ENCODE measurements at regions not wholly inside any gene's neighbourhood (a gene's known extent, or its start where the extent isn't known, plus 50 kb on each side); places are given as distances from the start of the nearest gene placed in this dataset.
A peak's percentile ranks its signal among the peaks of the same experiment; 100 is the strongest.
"Not testable (repeated sequence)": the region's sequence is repeated elsewhere in the genome, so short reads cannot be mapped to it uniquely, and the experiment has no call there.

GRCh38 chr4:58303456-58303855, 1193.3 kb upstream of the IGFBP7 start:
- no peak overlapping the region for H3K4me3 ChIP-seq (ENCODE audit: low read length)
- TF ChIP-seq CTCF (conservative IDR thresholded peaks at IDR 0.05; ENCODE audit: low read depth, low read length): no peak
- no peak for DNase-seq (ENCODE audit: low read depth)

- no peak for TF ChIP-seq CTCF (conservative IDR thresholded peaks at IDR 0.05; ENCODE audit: low read depth, low read length)
- peak; percentile 5 for DNase-seq (ENCODE audit: low read depth)
- H3K4me3 ChIP-seq (ENCODE audit: low read length): no peak overlapping the region
Observed at GRCh38 chr4:58301376-58301999, 1191.3 kb upstream of the IGFBP7 start.

GRCh38 chr4:58286335-58286734, 1176.2 kb upstream of the IGFBP7 start:
- no peak for TF ChIP-seq CTCF (conservative IDR thresholded peaks at IDR 0.05; ENCODE audit: low read depth, low read length)
- no peak overlapping the region for H3K4me3 ChIP-seq (ENCODE audit: low read length)
- DNase-seq (ENCODE audit: low read depth): no peak

- not testable (repeated sequence) for H3K4me3 ChIP-seq (ENCODE audit: low read length); DNase-seq (ENCODE audit: low read depth)
Observed at GRCh38 chr4:58280928-58281327, 1170.7 kb upstream of the IGFBP7 start.

- DNase-seq (ENCODE audit: low read depth): no peak
- TF ChIP-seq CTCF (conservative IDR thresholded peaks at IDR 0.05; ENCODE audit: low read depth, low read length): no peak
- no peak overlapping the region for H3K4me3 ChIP-seq (ENCODE audit: low read length)
Observed at GRCh38 chr4:58275856-58276255, 1165.7 kb upstream of the IGFBP7 start.

- no peak for DNase-seq (ENCODE audit: low read depth)
- no peak for TF ChIP-seq CTCF (conservative IDR thresholded peaks at IDR 0.05; ENCODE audit: low read depth, low read length)
- no peak overlapping the region for H3K4me3 ChIP-seq (ENCODE audit: low read length)
Observed at GRCh38 chr4:58274553-58274952, 1164.4 kb upstream of the IGFBP7 start.

- TF ChIP-seq CTCF (conservative IDR thresholded peaks at IDR 0.05; ENCODE audit: low read depth, low read length): no peak
- no peak for DNase-seq (ENCODE audit: low read depth)
Observed at GRCh38 chr4:58272311-58272710, 1162.1 kb upstream of the IGFBP7 start.

GRCh38 chr4:58265734-58266133, 1155.5 kb upstream of the IGFBP7 start:
- DNase-seq (ENCODE audit: low read depth): no peak
- no peak for TF ChIP-seq CTCF (conservative IDR thresholded peaks at IDR 0.05; ENCODE audit: low read depth, low read length)
- no peak overlapping the region for H3K4me3 ChIP-seq (ENCODE audit: low read length)

More at GRCh38 chr4:58272311-58272710, 1162.1 kb upstream of the IGFBP7 start:
- no peak overlapping the region for H3K4me3 ChIP-seq (ENCODE audit: low read length)
